H9 (cell line): ENCODE measurements at regions not wholly inside any gene's neighbourhood (a gene's known extent, or its start where the extent isn't known, plus 50 kb on each side); places are given as distances from the start of the nearest gene placed in this dataset.

ENCODE experiments used
- DNase-seq: peaks from one replicate; pipeline ENCODE4 v3.0.0-alpha.2; 2017
- H2AFZ ChIP-seq: one replicate; pipeline ENCODE4 v1.6.1; 2013; ENCODE audit warnings: mild to moderate bottlenecking, low read length, control low read depth, moderate library complexity
- H2AK5ac ChIP-seq: 2 replicates; pipeline ENCODE4 v1.6.1; 2013; ENCODE audit warnings: low read length, control low read depth, mixed read lengths; ENCODE audit not compliant: insufficient read length
- H2BK120ac ChIP-seq: one replicate; pipeline ENCODE4 v1.6.1; 2013; ENCODE audit warnings: low read depth, mild to moderate bottlenecking, low read length, control low read depth, inconsistent platforms; ENCODE audit not compliant: poor library complexity, severe bottlenecking
- H2BK12ac ChIP-seq: 2 replicates; pipeline ENCODE4 v1.6.1; 2013; ENCODE audit warnings: low read length, control low read depth, mixed read lengths, low read depth; ENCODE audit not compliant: insufficient read length
- H2BK15ac ChIP-seq: 2 replicates; pipeline ENCODE4 v1.6.1; 2013; ENCODE audit warnings: low read depth, low read length, control low read depth
- H2BK20ac ChIP-seq: one replicate; pipeline ENCODE4 v1.6.1; 2013; ENCODE audit warnings: low read depth, mild to moderate bottlenecking, low read length, control low read depth, inconsistent platforms; ENCODE audit not compliant: poor library complexity, severe bottlenecking
- H2BK5ac ChIP-seq: 2 replicates; pipeline ENCODE4 v1.6.1; 2013; ENCODE audit warnings: low read length, control low read depth, mixed read lengths; ENCODE audit not compliant: insufficient read length
- H3K14ac ChIP-seq: 2 replicates; pipeline ENCODE4 v1.6.1; 2013; ENCODE audit warnings: low read length, control low read depth; ENCODE audit not compliant: insufficient read depth
- H3K18ac ChIP-seq: 2 replicates; pipeline ENCODE4 v1.6.1; 2013; ENCODE audit warnings: low read depth, mild to moderate bottlenecking, mixed read lengths, low read length, control low read depth; ENCODE audit not compliant: insufficient read length
- H3K23ac ChIP-seq: 2 replicates; pipeline ENCODE4 v1.6.1; 2013; ENCODE audit warnings: low read length, control low read depth, mixed read lengths, low read depth; ENCODE audit not compliant: insufficient read length
- H3K23me2 ChIP-seq: 2 replicates; pipeline ENCODE4 v1.6.1; 2013; ENCODE audit warnings: low read depth, mild to moderate bottlenecking, mixed read lengths, low read length, control low read depth; ENCODE audit not compliant: insufficient read length, poor library complexity, severe bottlenecking
- H3K27ac ChIP-seq: 2 replicates; pipeline ENCODE4 v1.5.1; 2013; ENCODE audit warnings: low read length, control low read depth, mixed read lengths, low read depth; ENCODE audit not compliant: insufficient read length
- H3K27me3 ChIP-seq: 2 replicates; pipeline ENCODE4 v1.6.1; 2013; ENCODE audit warnings: low read length, control low read depth, inconsistent platforms; ENCODE audit not compliant: insufficient read depth
- H3K4ac ChIP-seq: 2 replicates; pipeline ENCODE4 v1.6.1; 2013; ENCODE audit warnings: low read depth, mild to moderate bottlenecking, control low read depth, inconsistent platforms, low read length, moderate library complexity
- H3K4me1 ChIP-seq: 2 replicates; pipeline ENCODE4 v1.6.1; 2013; ENCODE audit warnings: low read length, control low read depth, inconsistent platforms; ENCODE audit not compliant: insufficient read depth
- H3K4me2 ChIP-seq: 2 replicates; pipeline ENCODE4 v1.6.1; 2013; ENCODE audit warnings: low read length, control low read depth, mixed read lengths; ENCODE audit not compliant: insufficient read length, insufficient read depth
- H3K56ac ChIP-seq: 2 replicates; pipeline ENCODE4 v1.6.1; 2013; ENCODE audit warnings: low read depth, mild to moderate bottlenecking, mixed read lengths, low read length, control low read depth; ENCODE audit not compliant: insufficient read length
- H3K79me1 ChIP-seq: 2 replicates; pipeline ENCODE4 v1.6.1; 2013; ENCODE audit warnings: low read depth, mild to moderate bottlenecking, moderate library complexity, low read length, control low read depth, inconsistent platforms; ENCODE audit not compliant: insufficient read depth, poor library complexity, severe bottlenecking
- H3K79me2 ChIP-seq: 2 replicates; pipeline ENCODE4 v1.6.1; 2013; ENCODE audit warnings: low read length, control low read depth, inconsistent platforms; ENCODE audit not compliant: insufficient read depth
- H3K9ac ChIP-seq: 2 replicates; pipeline ENCODE4 v1.6.1; 2013; ENCODE audit warnings: low read length, control low read depth, mixed read lengths; ENCODE audit not compliant: insufficient read length; ENCODE audit errors: extremely low read depth
- H3K9me3 ChIP-seq: one replicate; pipeline ENCODE4 v1.6.1; 2013; ENCODE audit warnings: low read depth, low read length, inconsistent platforms; ENCODE audit not compliant: control insufficient read depth
- H3T11ph ChIP-seq: one replicate; pipeline ENCODE4 v1.6.1; 2013; ENCODE audit warnings: mild to moderate bottlenecking, low read length, control low read depth, inconsistent platforms
- H4K20me1 ChIP-seq: one replicate; pipeline ENCODE4 v1.6.1; 2013; ENCODE audit not compliant: control insufficient read depth, insufficient read length, insufficient read depth
- H4K5ac ChIP-seq: 2 replicates; pipeline ENCODE4 v1.6.1; 2013; ENCODE audit warnings: low read depth, mild to moderate bottlenecking, mixed read lengths, low read length, control low read depth; ENCODE audit not compliant: insufficient read length
- H4K8ac ChIP-seq: replicated peaks from 2 replicates; pipeline ENCODE4 v1.6.1; 2013; ENCODE audit warnings: low read length, control low read depth, mixed read lengths, low read depth; ENCODE audit not compliant: insufficient read length
- H4K91ac ChIP-seq: 2 replicates; pipeline ENCODE4 v1.6.1; 2013; ENCODE audit warnings: low read depth, mild to moderate bottlenecking, moderate library complexity, mixed read lengths, low read length, control low read depth; ENCODE audit not compliant: insufficient read length
- H3K27ac Mint-ChIP-seq, 3 experiments: 2 replicates in 2 of 3; 3 replicates in 1 of 3; pipeline ENCODE4 v1.8.0; 2020 to 2021; ENCODE audit warnings: mixed read lengths in 3 of 3, mild to moderate bottlenecking in 1 of 3, moderate library complexity in 1 of 3
- H3K27me3 Mint-ChIP-seq: 2 replicates; pipeline ENCODE4 v1.8.0; 2021; ENCODE audit warnings: low read depth, mild to moderate bottlenecking, moderate library complexity, mixed read lengths
- H3K36me3 Mint-ChIP-seq, 3 experiments: 2 replicates in 2 of 3; 3 replicates in 1 of 3; pipeline ENCODE4 v1.8.0; 2020 to 2021; ENCODE audit warnings: low read depth in 3 of 3, mixed read lengths in 3 of 3; ENCODE audit not compliant: insufficient read depth in 1 of 3
- H3K4me1 Mint-ChIP-seq, 2 experiments: 2 replicates each; pipeline ENCODE4 v1.8.0; 2020; ENCODE audit warnings: mixed read lengths in 2 of 2
- H3K4me3 Mint-ChIP-seq, 2 experiments: 2 replicates in 1 of 2; 3 replicates in 1 of 2; pipeline ENCODE4 v1.8.0; 2020 to 2021; ENCODE audit warnings: mild to moderate bottlenecking in 2 of 2, mixed read lengths in 2 of 2, moderate library complexity in 1 of 2
- H3K9me3 Mint-ChIP-seq, 2 experiments: 2 replicates in 1 of 2; 3 replicates in 1 of 2; pipeline ENCODE4 v1.8.0; 2020; ENCODE audit warnings: mild to moderate bottlenecking in 2 of 2, mixed read lengths in 2 of 2, moderate library complexity in 1 of 2
- CTCF ChIP-seq: fragments of 200-600 bp; sonication (generic); conservative IDR thresholded peaks from 3 replicates; pipeline ENCODE4 v1.8.0; 2021; ENCODE audit warnings: antibody characterized with exemption, mild to moderate bottlenecking
- WGBS: extraction: QIAGEN DNeasy Blood & Tissue Kit; methylation state at CpG from one replicate; pipeline ENCODE4 v1.1.7; 2013; ENCODE audit warnings: missing lambda C conversion rate, low lambda C conversion rate, mixed read lengths; ENCODE audit not compliant: insufficient read length; ENCODE audit errors: extremely low coverage; 5-methylcytosine and 5-hydroxymethylcytosine counted together

GRCh38 chr12:91922674-91923073 lies 223.0 kb downstream of the BTG1 start:
- no peak overlapping the region for H3K56ac ChIP-seq
- no peaks in the 10 kb centered on the region; a peak in 1 of 5 replicates for H3K9me3 Mint-ChIP-seq
- H3K79me1 ChIP-seq = no peaks in the 10 kb centered on the region
- H2BK20ac ChIP-seq = no peak overlapping the region
- no peak overlapping the region for H4K5ac ChIP-seq
- H3K27ac ChIP-seq = no peak overlapping the region
- H3K27ac Mint-ChIP-seq = peak overlapping the region in 1 of 3 experiments; percentile 15; a peak in 1 of 7 replicates
- no peak for DNase-seq
- no peak overlapping the region for H2AFZ ChIP-seq
- H2AK5ac ChIP-seq = no peak overlapping the region
- peaks cover 10 to 12% of the 10 kb centered on the region in 2 experiments for H3K4me1 Mint-ChIP-seq
- no peak overlapping the region for H4K8ac ChIP-seq
- no peak overlapping the region for H3K4ac ChIP-seq
- no peak overlapping the region for H2BK12ac ChIP-seq
- H2BK120ac ChIP-seq = no peak overlapping the region
- no peaks in the 10 kb centered on the region for H3K23me2 ChIP-seq
- no peaks in the 10 kb centered on the region for H3K27me3 ChIP-seq
- H4K91ac ChIP-seq = no peak overlapping the region
- H3T11ph ChIP-seq = no peak overlapping the region
- H3K18ac ChIP-seq = no peak overlapping the region
- no peaks in the 10 kb centered on the region for H3K4me1 ChIP-seq
- no peak overlapping the region for H2BK15ac ChIP-seq
- H3K9ac ChIP-seq = no peak overlapping the region
- no peaks in the 10 kb centered on the region for H3K9me3 ChIP-seq
- no peak overlapping the region for H3K4me2 ChIP-seq
- TF ChIP-seq CTCF = no peak
- H3K14ac ChIP-seq = no peak overlapping the region
- no CpG with 5 or more reads among the region's 6 CpGs for WGBS
- no peak overlapping the region for H3K23ac ChIP-seq
- no peak overlapping the region for H2BK5ac ChIP-seq
- no peaks in the 10 kb centered on the region for H3K79me2 ChIP-seq
- H3K27me3 Mint-ChIP-seq = no peaks in the 10 kb centered on the region
- no peak overlapping the region for H3K4me3 Mint-ChIP-seq
- no peaks in the 10 kb centered on the region for H3K36me3 Mint-ChIP-seq
- H4K20me1 ChIP-seq = no peaks in the 10 kb centered on the region
